Tibial nerve (tissue), 4 donors: ENCODE measurements at regions not wholly inside any gene's neighbourhood (a gene's known extent, or its start where the extent isn't known, plus 50 kb on each side); places are given as distances from the start of the nearest gene placed in this dataset.

Experiments used
- DNase-seq, 2 donors: peaks; one replicate each; pipeline ENCODE4 v3.0.0-alpha.2; 2019; ENCODE audit warnings: low spot score in 2 of 2
- H3K27ac ChIP-seq, 4 donors: fragments of 200-600 bp; sonication (generic) in 3 of 4; one replicate each; pipeline ENCODE4 v1.5.1; 2017 to 2019; ENCODE audit warnings: mild to moderate bottlenecking in 1 of 4
- H3K27me3 ChIP-seq, 2 donors: fragments of 200-600 bp; sonication (generic) in 1 of 2; one replicate each; pipeline versions ENCODE4 v1.5.1 to v1.6.0; 2017 to 2019
- H3K36me3 ChIP-seq, 3 donors: fragments of 200-600 bp; sonication (generic); one replicate each; pipeline ENCODE4 v1.5.1; 2018 to 2019
- H3K4me1 ChIP-seq, 4 donors: fragments of 200-600 bp; sonication (generic) in 3 of 4; one replicate each; pipeline ENCODE4 v1.5.1; 2017 to 2019
- H3K4me3 ChIP-seq, 4 donors: fragments of 200-600 bp; sonication (generic) in 3 of 4; one replicate each; pipeline ENCODE4 v1.5.1; 2017 to 2019; ENCODE audit warnings: mild to moderate bottlenecking in 1 of 4, moderate library complexity in 1 of 4
- H3K9me3 ChIP-seq, 4 donors: fragments of 200-600 bp; sonication (generic) in 3 of 4; one replicate each; pipeline ENCODE4 v1.5.1; 2017 to 2019
- EP300 ChIP-seq, 2 donors: sonication (generic); formaldehyde crosslinking; IDR thresholded peaks; one replicate each; pipeline ENCODE4 v1.6.1; 2017; ENCODE audit warnings: antibody characterized with exemption in 2 of 2, mild to moderate bottlenecking in 1 of 2
- POLR2A ChIP-seq, 2 donors: fragments of 450-650 bp; IDR thresholded peaks; one replicate each; pipeline ENCODE4 v1.6.1; 2017; ENCODE audit warnings: antibody characterized with exemption in 2 of 2, mild to moderate bottlenecking in 2 of 2, moderate library complexity in 2 of 2
- WGBS, 2 donors: methylation state at CpG; one replicate each; pipeline ENCODE4 v1.1.5; 2018; 5-methylcytosine and 5-hydroxymethylcytosine counted together
- TF ChIP-seq, protein P1 (sequence below), 5 experiments: fragments of 200-600 bp in 3 of 5; fragments of 450-650 bp in 2 of 5; sonication (generic) in 3 of 5; IDR thresholded peaks; one replicate each; pipeline ENCODE4 v1.5.1; 2016 to 2019; ENCODE audit warnings: antibody characterized with exemption in 5 of 5, mild to moderate bottlenecking in 3 of 5, moderate library complexity in 2 of 5

GRCh38 chr9:119443179-119443578 is 73.9 kb upstream of the BRINP1 start:
- H3K27me3 ChIP-seq, result no peaks in the 10 kb centered on the region
- whole genome bisulfite sequencing, 2 donors, result 40 to 52% methylated on average over 4 of the region's 4 CpGs
- no peak overlapping the region for H3K4me3 ChIP-seq
- H3K36me3 ChIP-seq, result no peaks in the 10 kb centered on the region
- H3K9me3 ChIP-seq, result no peaks in the 10 kb centered on the region
- TF ChIP-seq POLR2A (IDR thresholded peaks at IDR 0.05) (no peak), EP300 (IDR thresholded peaks at IDR 0.05) (no peak)
- TF ChIP-seq, protein P1, sequence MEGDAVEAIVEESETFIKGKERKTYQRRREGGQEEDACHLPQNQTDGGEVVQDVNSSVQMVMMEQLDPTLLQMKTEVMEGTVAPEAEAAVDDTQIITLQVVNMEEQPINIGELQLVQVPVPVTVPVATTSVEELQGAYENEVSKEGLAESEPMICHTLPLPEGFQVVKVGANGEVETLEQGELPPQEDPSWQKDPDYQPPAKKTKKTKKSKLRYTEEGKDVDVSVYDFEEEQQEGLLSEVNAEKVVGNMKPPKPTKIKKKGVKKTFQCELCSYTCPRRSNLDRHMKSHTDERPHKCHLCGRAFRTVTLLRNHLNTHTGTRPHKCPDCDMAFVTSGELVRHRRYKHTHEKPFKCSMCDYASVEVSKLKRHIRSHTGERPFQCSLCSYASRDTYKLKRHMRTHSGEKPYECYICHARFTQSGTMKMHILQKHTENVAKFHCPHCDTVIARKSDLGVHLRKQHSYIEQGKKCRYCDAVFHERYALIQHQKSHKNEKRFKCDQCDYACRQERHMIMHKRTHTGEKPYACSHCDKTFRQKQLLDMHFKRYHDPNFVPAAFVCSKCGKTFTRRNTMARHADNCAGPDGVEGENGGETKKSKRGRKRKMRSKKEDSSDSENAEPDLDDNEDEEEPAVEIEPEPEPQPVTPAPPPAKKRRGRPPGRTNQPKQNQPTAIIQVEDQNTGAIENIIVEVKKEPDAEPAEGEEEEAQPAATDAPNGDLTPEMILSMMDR (IDR thresholded peaks at IDR 0.05), result no peak
- H3K4me1 ChIP-seq, result no peaks in the 10 kb centered on the region
- no peak overlapping the region for H3K27ac ChIP-seq
- DNase-seq, result no peak

- no peak overlapping the region for H3K27ac ChIP-seq
- H3K27me3 ChIP-seq, result no peaks in the 10 kb centered on the region
- TF ChIP-seq POLR2A (IDR thresholded peaks at IDR 0.05) (no peak), EP300 (IDR thresholded peaks at IDR 0.05) (no peak)
- TF ChIP-seq, protein P1 (IDR thresholded peaks at IDR 0.05), result no peak
- H3K36me3 ChIP-seq, result no peaks in the 10 kb centered on the region
- no peaks in the 10 kb centered on the region for H3K4me1 ChIP-seq
- WGBS, 2 donors, result 76 to 80% methylated on average over 1 of the region's 1 CpG
- no peak for DNase-seq
- no peaks in the 10 kb centered on the region for H3K9me3 ChIP-seq
- no peak overlapping the region for H3K4me3 ChIP-seq
Measured at GRCh38 chr9:119441832-119442231, 72.6 kb upstream of the BRINP1 start.

DNA sequence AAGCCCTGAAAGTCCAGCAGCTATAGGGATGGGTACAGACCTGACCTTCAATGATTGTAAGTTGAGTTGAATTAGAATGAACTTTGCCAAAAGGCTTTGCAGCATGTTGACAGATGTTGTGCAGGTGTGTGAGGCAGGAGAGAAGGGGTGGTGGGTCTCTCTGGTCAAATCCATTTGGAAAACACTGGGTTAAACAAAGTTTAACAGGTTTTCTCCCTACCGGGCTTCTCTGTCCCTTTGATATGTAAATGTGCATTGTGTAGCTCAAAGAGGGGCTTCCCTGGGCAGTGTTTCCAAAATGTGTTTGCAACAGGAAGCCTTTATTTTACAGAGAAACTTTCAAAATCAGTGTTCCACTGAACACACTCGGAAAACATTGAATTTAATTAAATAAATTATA is 72.1 kb upstream of the BRINP1 start:
- 18 to 28% methylated on average over 2 of the region's 2 CpGs for WGBS, 2 donors
- DNase-seq, result no peak
- Histone ChIP-seq H3K27me3 (no peaks in the 10 kb centered on the region), H3K36me3 (no peaks in the 10 kb centered on the region), H3K9me3 (no peaks in the 10 kb centered on the region), H3K27ac (no peak overlapping the region), H3K4me3 (no peak overlapping the region), H3K4me1 (no peaks in the 10 kb centered on the region)
- no peak for TF ChIP-seq POLR2A (IDR thresholded peaks at IDR 0.05)
- TF ChIP-seq EP300 (IDR thresholded peaks at IDR 0.05), result no peak
- TF ChIP-seq, protein P1 (IDR thresholded peaks at IDR 0.05), result no peak

DNA sequence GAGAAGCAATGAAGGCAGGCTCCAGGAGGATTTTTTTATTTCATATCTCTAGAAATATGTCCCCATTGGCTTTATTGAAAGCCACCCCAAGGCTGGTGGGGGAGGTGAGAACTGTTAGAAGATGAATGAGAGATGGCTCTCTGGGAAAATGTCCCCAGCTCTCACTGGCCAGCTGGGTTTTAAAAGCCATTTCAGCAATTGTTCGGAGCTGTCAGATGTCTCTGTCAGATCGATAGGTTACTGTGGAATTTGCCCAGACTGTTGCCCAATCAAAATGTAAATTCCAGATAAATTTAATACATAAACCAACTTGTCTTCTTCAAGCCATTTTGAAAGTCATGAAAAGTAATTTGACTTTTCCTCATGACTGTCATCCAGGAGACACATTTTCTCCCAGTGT is 67.0 kb upstream of the BRINP1 start:
- Histone ChIP-seq H3K36me3 (no peaks in the 10 kb centered on the region), H3K9me3 (no peaks in the 10 kb centered on the region), H3K4me1 (no peaks in the 10 kb centered on the region), H3K27me3 (no peaks in the 10 kb centered on the region), H3K27ac (no peak overlapping the region), H3K4me3 (no peak overlapping the region)
- DNase-seq, result no peak
- WGBS, 2 donors, result 71 to 85% methylated on average over 2 of the region's 2 CpGs
- TF ChIP-seq EP300 (IDR thresholded peaks at IDR 0.05) (no peak), POLR2A (IDR thresholded peaks at IDR 0.05) (no peak)
- TF ChIP-seq, protein P1 (IDR thresholded peaks at IDR 0.05), result no peak

- 67 to 72% methylated on average over 1 of the region's 1 CpG for WGBS, 2 donors
- no peak for TF ChIP-seq POLR2A (IDR thresholded peaks at IDR 0.05)
- TF ChIP-seq, protein P1 (IDR thresholded peaks at IDR 0.05), result no peak
- no peak for TF ChIP-seq EP300 (IDR thresholded peaks at IDR 0.05)
Measured at GRCh38 chr9:119435076-119435475, 65.8 kb upstream of the BRINP1 start.

More at GRCh38 chr9:119435076-119435475, 65.8 kb upstream of the BRINP1 start:
- no peaks in the 10 kb centered on the region for H3K4me1 ChIP-seq
- H3K4me3 ChIP-seq, result no peak overlapping the region
- no peak for DNase-seq
- no peaks in the 10 kb centered on the region for H3K27me3 ChIP-seq
- H3K9me3 ChIP-seq, result no peaks in the 10 kb centered on the region
- no peaks in the 10 kb centered on the region for H3K36me3 ChIP-seq
- no peak overlapping the region for H3K27ac ChIP-seq
